ENCODE measurements at regions not wholly inside any gene's neighbourhood (a gene's known extent, or its start where the extent isn't known, plus 50 kb on each side); places are given as distances from the start of the nearest gene placed in this dataset.

- H3K4me3 ChIP-seq (ENCODE audit: low read length): no peak overlapping the region
- no peaks in the 10 kb centered on the region for H3K79me2 ChIP-seq (ENCODE audit: control insufficient read depth, low read length)
- no peaks in the 10 kb centered on the region for H3K9me3 ChIP-seq (ENCODE audit: control insufficient read depth, insufficient read depth, low read length)
- H3K27me3 ChIP-seq (ENCODE audit: control insufficient read depth, low read length): no peaks in the 10 kb centered on the region
- H3F3A ChIP-seq (ENCODE audit: control insufficient read depth, insufficient read depth): no peaks in the 10 kb centered on the region
- H3K4me1 ChIP-seq (ENCODE audit: control insufficient read depth, low read length): peaks cover 11% of the 10 kb centered on the region
- no peaks in the 10 kb centered on the region for H4K20me1 ChIP-seq (ENCODE audit: control insufficient read depth, insufficient read depth, low read depth, low read length)
- H3K4me2 ChIP-seq (ENCODE audit: low read length): no peak overlapping the region
- H3K36me3 ChIP-seq (ENCODE audit: control insufficient read depth, low read length): no peaks in the 10 kb centered on the region
- no peaks in the 10 kb centered on the region for H3K9me2 ChIP-seq (replicated peaks; ENCODE audit: control insufficient read depth, low read length)
- no peak overlapping the region for H3K27ac ChIP-seq (ENCODE audit: low read depth, low read length)
- no peak for TF ChIP-seq EZH2phosphoT487 (IDR thresholded peaks at IDR 0.05; ENCODE audit: borderline replicate concordance, low read length)
- no peak for TF ChIP-seq CTCF (IDR thresholded peaks at IDR 0.05; ENCODE audit: low read depth, low read length, poor library complexity, severe bottlenecking)
Measured at GRCh38 chr2:42978887-42979415, 186.6 kb upstream of the HAAO start.

- no peaks in the 10 kb centered on the region for H4K20me1 ChIP-seq (ENCODE audit: control insufficient read depth, insufficient read depth, low read depth, low read length)
- H3K27ac ChIP-seq (ENCODE audit: low read depth, low read length): no peak overlapping the region
- peaks cover 11% of the 10 kb centered on the region for H3K4me1 ChIP-seq (ENCODE audit: control insufficient read depth, low read length)
- H3K4me2 ChIP-seq (ENCODE audit: low read length): no peak overlapping the region
- H3K9me3 ChIP-seq (ENCODE audit: control insufficient read depth, insufficient read depth, low read length): no peaks in the 10 kb centered on the region
- H3K27me3 ChIP-seq (ENCODE audit: control insufficient read depth, low read length): no peaks in the 10 kb centered on the region
- no peak for TF ChIP-seq EZH2phosphoT487 (IDR thresholded peaks at IDR 0.05; ENCODE audit: borderline replicate concordance, low read length)
- TF ChIP-seq CTCF (IDR thresholded peaks at IDR 0.05; ENCODE audit: low read depth, low read length, poor library complexity, severe bottlenecking): no peak
- no peaks in the 10 kb centered on the region for H3K36me3 ChIP-seq (ENCODE audit: control insufficient read depth, low read length)
- no peaks in the 10 kb centered on the region for H3K9me2 ChIP-seq (replicated peaks; ENCODE audit: control insufficient read depth, low read length)
- no peaks in the 10 kb centered on the region for H3F3A ChIP-seq (ENCODE audit: control insufficient read depth, insufficient read depth)
- H3K4me3 ChIP-seq (ENCODE audit: low read length): no peak overlapping the region
- no peaks in the 10 kb centered on the region for H3K79me2 ChIP-seq (ENCODE audit: control insufficient read depth, low read length)
Measured at GRCh38 chr2:42978175-42978886, 185.9 kb upstream of the HAAO start.

GRCh38 chr2:42977270-42978174, 185.1 kb upstream of the HAAO start:
- H3K4me3 ChIP-seq (ENCODE audit: low read length): no peak overlapping the region
- H3K27me3 ChIP-seq (ENCODE audit: control insufficient read depth, low read length): no peaks in the 10 kb centered on the region
- no peaks in the 10 kb centered on the region for H3K79me2 ChIP-seq (ENCODE audit: control insufficient read depth, low read length)
- TF ChIP-seq EZH2phosphoT487 (IDR thresholded peaks at IDR 0.05; ENCODE audit: borderline replicate concordance, low read length): no peak
- TF ChIP-seq CTCF (IDR thresholded peaks at IDR 0.05; ENCODE audit: low read depth, low read length, poor library complexity, severe bottlenecking): no peak
- no peaks in the 10 kb centered on the region; the same call in 1 of the 2 replicates for H3F3A ChIP-seq (ENCODE audit: control insufficient read depth, insufficient read depth)
- H3K27ac ChIP-seq (ENCODE audit: low read depth, low read length): no peak overlapping the region
- H3K9me3 ChIP-seq (ENCODE audit: control insufficient read depth, insufficient read depth, low read length): no peaks in the 10 kb centered on the region
- peaks cover 11% of the 10 kb centered on the region for H3K4me1 ChIP-seq (ENCODE audit: control insufficient read depth, low read length)
- no peaks in the 10 kb centered on the region for H4K20me1 ChIP-seq (ENCODE audit: control insufficient read depth, insufficient read depth, low read depth, low read length)
- no peak overlapping the region for H3K4me2 ChIP-seq (ENCODE audit: low read length)
- no peaks in the 10 kb centered on the region for H3K9me2 ChIP-seq (replicated peaks; ENCODE audit: control insufficient read depth, low read length)
- no peaks in the 10 kb centered on the region for H3K36me3 ChIP-seq (ENCODE audit: control insufficient read depth, low read length)
